Activated naive CD4-positive, alpha-beta T cell treated with anti-CD3 and anti-CD28 coated beads, Interleukin-2, amount 10 ng/mL, durations not matched to agents 7 days and 5 days (primary cell): ENCODE measurements at regions not wholly inside any gene's neighbourhood (a gene's known extent, or its start where the extent isn't known, plus 50 kb on each side); places are given as distances from the start of the nearest gene placed in this dataset.

Experiments used
- CTCF ChIA-PET: fragments of 350-600 bp; sonication (Branson Sonifier 250); formaldehyde crosslinking; loops from one replicate; lab custom pipeline; 2021; ENCODE audit warnings: antibody characterized with exemption; lab: Charles Lee
- DNase-seq: peaks from one replicate; pipeline ENCODE4 v3.0.0-alpha.2; 2020
- H3K27ac Mint-ChIP-seq: one replicate; pipeline ENCODE4 v1.8.0; 2021; ENCODE audit warnings: mild to moderate bottlenecking, moderate library complexity, mixed read lengths
- H3K27me3 Mint-ChIP-seq: one replicate; pipeline ENCODE4 v1.8.0; 2021; ENCODE audit warnings: mild to moderate bottlenecking, mixed read lengths
- H3K36me3 Mint-ChIP-seq: one replicate; pipeline ENCODE4 v1.8.0; 2021; ENCODE audit warnings: mixed read lengths
- H3K4me1 Mint-ChIP-seq: one replicate; pipeline ENCODE4 v1.8.0; 2021; ENCODE audit warnings: mixed read lengths
- H3K4me3 Mint-ChIP-seq: one replicate; pipeline ENCODE4 v1.8.0; 2021; ENCODE audit warnings: mild to moderate bottlenecking, moderate library complexity, mixed read lengths
- H3K9me3 Mint-ChIP-seq: one replicate; pipeline ENCODE4 v1.8.0; 2021; ENCODE audit warnings: mixed read lengths

GRCh38 chr10:42952931-42953683, 123.8 kb upstream of the RET start:
- Mint-ChIP-seq H3K36me3 (no peaks in the 10 kb centered on the region), H3K27ac (no peak overlapping the region), H3K4me1 (no peaks in the 10 kb centered on the region), H3K27me3 (peaks cover 23% of the 10 kb centered on the region), H3K9me3 (no peaks in the 10 kb centered on the region), H3K4me3 (no peak overlapping the region)
- CTCF ChIA-PET = no interaction called here
- no peak for DNase-seq

- Mint-ChIP-seq H3K27me3 (peaks cover 23% of the 10 kb centered on the region), H3K9me3 (no peaks in the 10 kb centered on the region), H3K36me3 (no peaks in the 10 kb centered on the region), H3K4me3 (no peak overlapping the region), H3K27ac (no peak overlapping the region), H3K4me1 (no peaks in the 10 kb centered on the region)
- no peak for DNase-seq
- CTCF ChIA-PET = no interaction called here
These were observed 122.9 kb upstream of the RET start for GRCh38 chr10:42953684-42954674.

GRCh38 chr10:42954766-42955492, 121.9 kb upstream of the RET start:
- Mint-ChIP-seq H3K36me3 (no peaks in the 10 kb centered on the region), H3K27me3 (peaks cover 23% of the 10 kb centered on the region), H3K9me3 (no peaks in the 10 kb centered on the region), H3K4me3 (no peak overlapping the region), H3K4me1 (no peaks in the 10 kb centered on the region), H3K27ac (no peak overlapping the region)
- CTCF ChIA-PET = no interaction called here
- DNase-seq = no peak

- CTCF ChIA-PET = no interaction called here
- H3K4me3 Mint-ChIP-seq = no peak overlapping the region
- no peaks in the 10 kb centered on the region for H3K9me3 Mint-ChIP-seq
- H3K27me3 Mint-ChIP-seq = peaks cover 23% of the 10 kb centered on the region
- DNase-seq = no peak
- no peak overlapping the region for H3K27ac Mint-ChIP-seq
- H3K36me3 Mint-ChIP-seq = no peaks in the 10 kb centered on the region
- no peaks in the 10 kb centered on the region for H3K4me1 Mint-ChIP-seq
These were observed 121.4 kb upstream of the RET start for GRCh38 chr10:42955493-42955889.

- H3K36me3 Mint-ChIP-seq = no peaks in the 10 kb centered on the region
- DNase-seq = no peak
- CTCF ChIA-PET = no interaction called here
- no peak overlapping the region for H3K27ac Mint-ChIP-seq
- no peaks in the 10 kb centered on the region for H3K4me1 Mint-ChIP-seq
- H3K4me3 Mint-ChIP-seq = no peak overlapping the region
- no peaks in the 10 kb centered on the region for H3K9me3 Mint-ChIP-seq
- H3K27me3 Mint-ChIP-seq = peaks cover 23% of the 10 kb centered on the region
These were observed 120.8 kb upstream of the RET start for GRCh38 chr10:42956045-42956444.

GRCh38 chr10:42958142-42958868, 118.6 kb upstream of the RET start:
- H3K27me3 Mint-ChIP-seq = peaks cover 10% of the 10 kb centered on the region
- H3K36me3 Mint-ChIP-seq = no peaks in the 10 kb centered on the region
- DNase-seq = no peak
- H3K9me3 Mint-ChIP-seq = no peaks in the 10 kb centered on the region
- H3K4me1 Mint-ChIP-seq = no peaks in the 10 kb centered on the region
- no peak overlapping the region for H3K4me3 Mint-ChIP-seq
- CTCF ChIA-PET = no interaction called here
- H3K27ac Mint-ChIP-seq = no peak overlapping the region

GRCh38 chr10:42959833-42960232, 117.0 kb upstream of the RET start:
- CTCF ChIA-PET = no interaction called here

GRCh38 chr10:42960491-42960990, 116.3 kb upstream of the RET start:
- Mint-ChIP-seq H3K36me3 (no peaks in the 10 kb centered on the region), H3K4me3 (no peak overlapping the region), H3K27ac (no peak overlapping the region), H3K4me1 (no peaks in the 10 kb centered on the region), H3K27me3 (peaks cover 10% of the 10 kb centered on the region), H3K9me3 (no peaks in the 10 kb centered on the region)
- DNase-seq = no peak
- CTCF ChIA-PET = no interaction called here

More at GRCh38 chr10:42959833-42960232, 117.0 kb upstream of the RET start:
- Mint-ChIP-seq H3K36me3 (no peaks in the 10 kb centered on the region), H3K4me1 (no peaks in the 10 kb centered on the region), H3K4me3 (no peak overlapping the region), H3K27me3 (peaks cover 10% of the 10 kb centered on the region), H3K9me3 (no peaks in the 10 kb centered on the region), H3K27ac (no peak overlapping the region)
- no peak for DNase-seq

- Mint-ChIP-seq H3K27me3 (peaks cover 6% of the 10 kb centered on the region), H3K27ac (no peak overlapping the region), H3K9me3 (no peaks in the 10 kb centered on the region), H3K4me3 (no peak overlapping the region), H3K36me3 (no peaks in the 10 kb centered on the region), H3K4me1 (no peaks in the 10 kb centered on the region)
- CTCF ChIA-PET = no interaction called here
- no peak for DNase-seq
These were observed 115.7 kb upstream of the RET start for GRCh38 chr10:42960991-42961795.

- H3K9me3 Mint-ChIP-seq = no peaks in the 10 kb centered on the region
- no peaks in the 10 kb centered on the region for H3K4me1 Mint-ChIP-seq
- H3K36me3 Mint-ChIP-seq = no peaks in the 10 kb centered on the region
- H3K4me3 Mint-ChIP-seq = no peak overlapping the region
- CTCF ChIA-PET = no interaction called here
- peaks cover 3% of the 10 kb centered on the region for H3K27me3 Mint-ChIP-seq
- H3K27ac Mint-ChIP-seq = no peak overlapping the region
- no peak for DNase-seq
These were observed 115.1 kb upstream of the RET start for GRCh38 chr10:42961796-42962109.

- DNase-seq = no peak
- Mint-ChIP-seq H3K4me3 (no peak overlapping the region), H3K27me3 (peaks cover 3% of the 10 kb centered on the region), H3K27ac (no peak overlapping the region), H3K4me1 (no peaks in the 10 kb centered on the region), H3K36me3 (no peaks in the 10 kb centered on the region), H3K9me3 (no peaks in the 10 kb centered on the region)
- CTCF ChIA-PET = no interaction called here
These were observed 114.6 kb upstream of the RET start for GRCh38 chr10:42962110-42962901.

GRCh38 chr10:42962902-42963231, 114.0 kb upstream of the RET start:
- Mint-ChIP-seq H3K9me3 (no peaks in the 10 kb centered on the region), H3K27ac (no peak overlapping the region), H3K4me1 (no peaks in the 10 kb centered on the region), H3K4me3 (no peak overlapping the region), H3K36me3 (no peaks in the 10 kb centered on the region), H3K27me3 (peaks cover 3% of the 10 kb centered on the region)
- CTCF ChIA-PET = no interaction called here
- no peak for DNase-seq

- no peak for DNase-seq
- no peak overlapping the region for H3K4me3 Mint-ChIP-seq
- H3K27me3 Mint-ChIP-seq = peaks cover 3% of the 10 kb centered on the region
- H3K36me3 Mint-ChIP-seq = no peaks in the 10 kb centered on the region
- H3K4me1 Mint-ChIP-seq = no peaks in the 10 kb centered on the region
- CTCF ChIA-PET = no interaction called here
- H3K9me3 Mint-ChIP-seq = no peaks in the 10 kb centered on the region
- H3K27ac Mint-ChIP-seq = no peak overlapping the region
These were observed 113.6 kb upstream of the RET start for GRCh38 chr10:42963312-42963711.
